ENCODE measurements at regions not wholly inside any gene's neighbourhood (a gene's known extent, or its start where the extent isn't known, plus 50 kb on each side); places are given as distances from the start of the nearest gene placed in this dataset.

- H3K4me1 ChIP-seq (ENCODE audit: control insufficient read depth, low read length): no peaks in the 10 kb centered on the region
- no peaks in the 10 kb centered on the region for H4K20me1 ChIP-seq (ENCODE audit: control insufficient read depth, insufficient read depth, low read depth, low read length)
- H3K4me3 ChIP-seq (ENCODE audit: low read length): no peak overlapping the region
- H3K9me2 ChIP-seq (replicated peaks; ENCODE audit: control insufficient read depth, low read length): no peaks in the 10 kb centered on the region
- no peak for TF ChIP-seq CTCF (IDR thresholded peaks at IDR 0.05; ENCODE audit: low read depth, low read length, poor library complexity, severe bottlenecking)
- H3K27ac ChIP-seq (ENCODE audit: low read depth, low read length): no peak overlapping the region
- H3K4me2 ChIP-seq (ENCODE audit: low read length): no peak overlapping the region
- no peaks in the 10 kb centered on the region for H3K36me3 ChIP-seq (ENCODE audit: control insufficient read depth, low read length)
- no peaks in the 10 kb centered on the region for H3K9me3 ChIP-seq (ENCODE audit: control insufficient read depth, insufficient read depth, low read length)
- H3K27me3 ChIP-seq (ENCODE audit: control insufficient read depth, low read length): peaks cover 16% of the 10 kb centered on the region
- H3K79me2 ChIP-seq (ENCODE audit: control insufficient read depth, low read length): no peaks in the 10 kb centered on the region
- H3F3A ChIP-seq (ENCODE audit: control insufficient read depth, insufficient read depth): no peaks in the 10 kb centered on the region
Measured at GRCh38 chr6:163797296-163797845, 382.9 kb downstream of the QKI start.

GRCh38 chr6:163793011-163793983 is 378.8 kb downstream of the QKI start:
- no peaks in the 10 kb centered on the region for H3K36me3 ChIP-seq (ENCODE audit: control insufficient read depth, low read length)
- no peak overlapping the region for H3K27ac ChIP-seq (ENCODE audit: low read depth, low read length)
- peaks cover 16% of the 10 kb centered on the region for H3K27me3 ChIP-seq (ENCODE audit: control insufficient read depth, low read length)
- no peaks in the 10 kb centered on the region for H4K20me1 ChIP-seq (ENCODE audit: control insufficient read depth, insufficient read depth, low read depth, low read length)
- H3K4me1 ChIP-seq (ENCODE audit: control insufficient read depth, low read length): no peaks in the 10 kb centered on the region
- TF ChIP-seq EZH2phosphoT487 (IDR thresholded peaks at IDR 0.05; ENCODE audit: borderline replicate concordance, low read length): no peak
- TF ChIP-seq CTCF (IDR thresholded peaks at IDR 0.05; ENCODE audit: low read depth, low read length, poor library complexity, severe bottlenecking): no peak
- H3K9me3 ChIP-seq (ENCODE audit: control insufficient read depth, insufficient read depth, low read length): no peaks in the 10 kb centered on the region
- no peaks in the 10 kb centered on the region for H3K9me2 ChIP-seq (replicated peaks; ENCODE audit: control insufficient read depth, low read length)
- no peaks in the 10 kb centered on the region for H3F3A ChIP-seq (ENCODE audit: control insufficient read depth, insufficient read depth)
- no peaks in the 10 kb centered on the region for H3K79me2 ChIP-seq (ENCODE audit: control insufficient read depth, low read length)
- H3K4me2 ChIP-seq (ENCODE audit: low read length): no peak overlapping the region
- H3K4me3 ChIP-seq (ENCODE audit: low read length): no peak overlapping the region

GRCh38 chr6:163790266-163790840 is 375.8 kb downstream of the QKI start:
- Histone ChIP-seq H3K4me2 (ENCODE audit: low read length) (no peak overlapping the region), H3K27ac (ENCODE audit: low read depth, low read length) (no peak overlapping the region), H3K27me3 (ENCODE audit: control insufficient read depth, low read length) (peaks cover 12% of the 10 kb centered on the region), H3K9me3 (ENCODE audit: control insufficient read depth, insufficient read depth, low read length) (no peaks in the 10 kb centered on the region), H3K79me2 (ENCODE audit: control insufficient read depth, low read length) (no peaks in the 10 kb centered on the region), H3K4me1 (ENCODE audit: control insufficient read depth, low read length) (no peaks in the 10 kb centered on the region), H4K20me1 (ENCODE audit: control insufficient read depth, insufficient read depth, low read depth, low read length) (no peaks in the 10 kb centered on the region), H3K9me2 (replicated peaks; ENCODE audit: control insufficient read depth, low read length) (no peaks in the 10 kb centered on the region), H3K4me3 (ENCODE audit: low read length) (no peak overlapping the region), H3F3A (ENCODE audit: control insufficient read depth, insufficient read depth) (no peaks in the 10 kb centered on the region), H3K36me3 (ENCODE audit: control insufficient read depth, low read length) (no peaks in the 10 kb centered on the region)
- no peak for TF ChIP-seq EZH2phosphoT487 (IDR thresholded peaks at IDR 0.05; ENCODE audit: borderline replicate concordance, low read length)
- TF ChIP-seq CTCF (IDR thresholded peaks at IDR 0.05; ENCODE audit: low read depth, low read length, poor library complexity, severe bottlenecking): no peak
